Gastroesophageal sphincter (tissue), 4 donors: ENCODE measurements at regions not wholly inside any gene's neighbourhood (a gene's known extent, or its start where the extent isn't known, plus 50 kb on each side); places are given as distances from the start of the nearest gene placed in this dataset.

Experiments used
- ATAC-seq: fragments of 150-250 bp; one replicate; pipeline ENCODE4 v1.9.1; 2016; ENCODE audit warnings: mild to moderate bottlenecking, moderate library complexity
- H3K27ac ChIP-seq, 4 donors: fragments of 200-600 bp; sonication (generic) in 3 of 4; 1 replicate in 3 of 4; 2 replicates in 1 of 4; pipeline ENCODE4 v1.5.1; 2016 to 2019
- H3K27me3 ChIP-seq: fragments of 200-600 bp; sonication (generic); one replicate; pipeline ENCODE4 v1.5.1; 2019
- H3K36me3 ChIP-seq, 2 donors: fragments of 200-600 bp; sonication (generic); one replicate each; pipeline ENCODE4 v1.5.1; 2019; ENCODE audit warnings: control low read depth in 1 of 2
- H3K4me1 ChIP-seq, 3 donors: fragments of 200-600 bp; sonication (generic); 1 replicate in 2 of 3; 2 replicates in 1 of 3; pipeline ENCODE4 v1.5.1; 2016 to 2019; ENCODE audit warnings: control low read depth in 2 of 3
- H3K4me3 ChIP-seq, 2 donors: fragments of 200-600 bp; sonication (generic); one replicate each; pipeline ENCODE4 v1.5.1; 2019; ENCODE audit warnings: mild to moderate bottlenecking in 1 of 2, moderate library complexity in 1 of 2
- H3K9me3 ChIP-seq, 3 donors: fragments of 200-600 bp; sonication (generic); one replicate each; pipeline ENCODE4 v1.5.1; 2017 to 2019; ENCODE audit warnings: control low read depth in 2 of 3
- CTCF ChIP-seq, 4 experiments: fragments of 200-600 bp in 2 of 4; fragments of 450-650 bp in 2 of 4; sonication (generic) in 1 of 4; IDR thresholded peaks; one replicate each; pipeline ENCODE4 v1.5.1; 2017 to 2019; ENCODE audit warnings: antibody characterized with exemption in 4 of 4, mild to moderate bottlenecking in 2 of 4, moderate library complexity in 2 of 4
- EP300 ChIP-seq: sonication (generic); formaldehyde crosslinking; IDR thresholded peaks from one replicate; pipeline ENCODE4 v1.6.1; 2017; ENCODE audit warnings: antibody characterized with exemption, mild to moderate bottlenecking
- POLR2A ChIP-seq, 2 donors: fragments of 450-650 bp; IDR thresholded peaks; one replicate each; pipeline ENCODE4 v1.6.1; 2017; ENCODE audit warnings: antibody characterized with exemption in 2 of 2, mild to moderate bottlenecking in 2 of 2, moderate library complexity in 1 of 2
- POLR2AphosphoS5 ChIP-seq: sonication (generic); formaldehyde crosslinking; IDR thresholded peaks from one replicate; pipeline ENCODE4 v1.6.1; 2017; ENCODE audit warnings: antibody characterized with exemption
- WGBS, 2 donors: methylation state at CpG; one replicate each; pipeline ENCODE4 v1.1.5; 2018; ENCODE audit warnings: low coverage in 1 of 2; 5-methylcytosine and 5-hydroxymethylcytosine counted together

GRCh38 chr1:232704256-232704655 is 74.3 kb upstream of the SIPA1L2 start:
- no peak for ATAC-seq
- 57 to 70% methylated on average over 2 of the region's 2 CpGs for WGBS, 2 donors
- Histone ChIP-seq H3K27me3 (no peaks in the 10 kb centered on the region), H3K4me3 (no peak overlapping the region), H3K27ac (peak overlapping the region in 3 of 4 donors; percentile 25 to 54 (median 33)), H3K9me3 (no peaks in the 10 kb centered on the region), H3K4me1 (peaks cover 0 to 29% (median 5%) of the 10 kb centered on the region in 3 donors), H3K36me3 (no peaks in the 10 kb centered on the region)
- no peak for TF ChIP-seq POLR2AphosphoS5
- no peak for TF ChIP-seq POLR2A (IDR thresholded peaks at IDR 0.05)
- no peak for TF ChIP-seq EP300
- TF ChIP-seq CTCF (IDR thresholded peaks at IDR 0.05): no peak

DNA sequence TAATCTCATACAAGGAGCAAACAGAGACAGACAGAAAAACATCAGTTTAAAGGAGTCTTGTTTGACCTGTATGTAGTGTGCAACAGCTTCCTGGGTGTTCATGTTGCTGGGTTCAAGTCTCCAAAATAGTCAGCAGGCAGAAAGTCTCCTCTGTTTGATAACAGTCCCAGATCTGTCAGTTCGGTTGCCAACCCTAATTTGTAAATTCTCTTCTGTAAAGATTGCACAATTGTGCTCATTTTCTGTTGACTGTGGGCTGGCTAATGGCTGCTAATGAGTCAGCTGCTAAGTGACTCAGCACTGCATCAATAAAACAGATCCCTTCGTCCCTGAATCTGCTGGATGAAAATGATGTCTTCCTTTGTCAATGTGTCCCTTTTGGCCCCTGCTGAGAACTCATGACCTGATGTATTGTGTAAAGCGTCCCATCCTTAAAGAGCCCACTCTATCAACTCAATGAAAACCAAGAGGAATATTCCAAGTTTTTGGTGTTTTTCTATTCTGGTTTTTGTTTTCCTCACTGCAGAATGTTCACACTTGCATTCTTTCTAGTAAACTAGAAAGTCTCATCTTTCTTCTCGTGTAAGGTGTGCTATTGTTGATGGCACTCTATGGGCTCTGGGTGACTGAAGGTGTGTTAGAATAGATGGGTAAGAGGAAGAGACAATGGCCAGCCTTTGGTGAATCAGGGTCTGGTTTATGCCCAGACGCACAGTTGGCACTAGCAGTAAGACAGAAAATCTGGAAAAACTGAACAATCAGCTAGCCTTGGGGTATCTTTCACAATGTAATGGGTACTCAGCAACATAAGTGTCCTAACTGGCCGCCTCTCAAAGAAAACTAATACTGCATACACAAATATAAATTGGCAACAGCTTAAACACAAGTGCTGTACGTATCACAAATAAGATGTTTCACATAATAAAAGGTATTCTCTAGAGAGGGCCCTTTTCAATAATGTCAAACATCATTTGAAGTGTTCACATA is 75.1 kb upstream of the SIPA1L2 start:
- H3K27me3 ChIP-seq: no peaks in the 10 kb centered on the region
- no peak overlapping the region for H3K4me3 ChIP-seq
- H3K36me3 ChIP-seq: no peaks in the 10 kb centered on the region
- H3K4me1 ChIP-seq: peaks cover 0 to 29% (median 5%) of the 10 kb centered on the region in 3 donors
- peak; percentile 90 for ATAC-seq
- no peak for TF ChIP-seq EP300
- TF ChIP-seq POLR2AphosphoS5: peak; percentile 97
- no peaks in the 10 kb centered on the region for H3K9me3 ChIP-seq
- H3K27ac ChIP-seq: peak overlapping the region; percentile 33 to 54 (median 44)
- WGBS, 2 donors: 45 to 76% methylated on average over 5 to 7 of the region's 7 CpGs

GRCh38 chr1:232705815-232706575 is 76.1 kb upstream of the SIPA1L2 start:
- WGBS, 2 donors: 87 to 100% methylated on average over 2 to 7 of the region's 7 CpGs
- Histone ChIP-seq H3K9me3 (no peaks in the 10 kb centered on the region), H3K4me1 (peaks cover 0 to 29% (median 5%) of the 10 kb centered on the region in 3 donors), H3K4me3 (no peak overlapping the region), H3K27ac (peak overlapping the region in 3 of 4 donors; percentile 33 to 54 (median 44)), H3K27me3 (no peaks in the 10 kb centered on the region), H3K36me3 (no peaks in the 10 kb centered on the region)
- TF ChIP-seq POLR2AphosphoS5: peak; percentile 29
- no peak for TF ChIP-seq EP300
- peak; percentile 77 for ATAC-seq

DNA sequence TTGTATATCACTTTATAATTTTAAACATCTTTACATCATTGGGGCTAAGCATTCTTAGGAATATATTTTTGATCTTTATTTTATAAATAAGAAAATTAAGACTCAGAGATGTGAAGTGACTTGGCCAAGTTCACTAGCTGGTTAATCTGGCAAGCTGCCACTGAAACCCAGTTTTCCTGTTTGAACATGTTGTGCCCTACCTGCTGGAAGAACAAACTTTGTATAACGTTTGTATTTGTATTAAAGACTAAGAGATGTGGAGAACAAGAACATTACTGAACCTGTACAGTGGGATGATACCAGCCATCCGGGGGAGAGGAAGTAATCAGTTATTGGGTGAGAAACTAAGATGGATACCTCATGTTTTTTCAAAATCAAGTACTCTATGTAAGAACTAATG is 77.2 kb upstream of the SIPA1L2 start:
- no peak for ATAC-seq
- no peaks in the 10 kb centered on the region for H3K9me3 ChIP-seq
- H3K4me3 ChIP-seq: no peak overlapping the region
- H3K27ac ChIP-seq: no peak overlapping the region
- WGBS, 2 donors: 65 to 81% methylated on average over 2 of the region's 2 CpGs
- peaks cover 0 to 29% (median 5%) of the 10 kb centered on the region in 3 donors for H3K4me1 ChIP-seq
- TF ChIP-seq POLR2AphosphoS5 (no peak), CTCF (IDR thresholded peaks at IDR 0.05) (no peak), EP300 (no peak)
- H3K27me3 ChIP-seq: no peaks in the 10 kb centered on the region
- no peaks in the 10 kb centered on the region for H3K36me3 ChIP-seq

DNA sequence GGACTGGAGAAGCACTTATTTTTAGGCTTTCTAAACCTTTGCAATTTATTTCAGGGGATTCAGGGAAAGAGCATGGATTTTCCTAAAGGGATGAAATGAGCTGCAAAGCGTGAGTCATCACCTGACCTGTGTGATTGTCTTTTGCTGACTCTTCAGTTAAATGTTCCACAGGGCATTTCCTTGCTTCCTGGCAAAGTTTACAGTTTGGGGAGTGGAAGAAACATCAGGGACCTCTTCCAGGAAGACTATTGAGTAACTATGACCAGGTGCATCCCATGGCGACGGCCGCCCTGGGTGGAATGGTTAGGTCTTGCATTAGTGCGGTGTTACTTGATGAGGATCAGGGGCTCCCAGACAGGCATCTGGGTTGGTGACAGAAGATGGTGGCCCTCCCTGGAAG is 79.5 kb upstream of the SIPA1L2 start:
- TF ChIP-seq POLR2AphosphoS5 (peak; percentile 30), CTCF (IDR thresholded peaks at IDR 0.05) (no peak), POLR2A (IDR thresholded peaks at IDR 0.05) (no peak), EP300 (no peak)
- 55 to 70% methylated on average over 3 to 5 of the region's 5 CpGs for WGBS, 2 donors
- Histone ChIP-seq H3K4me1 (peaks cover 0 to 23% (median under 1%) of the 10 kb centered on the region in 3 donors), H3K27me3 (no peaks in the 10 kb centered on the region), H3K9me3 (peaks cover 0 to 12% (median 0%) of the 10 kb centered on the region in 3 donors), H3K4me3 (no peak overlapping the region), H3K27ac (no peak overlapping the region), H3K36me3 (no peaks in the 10 kb centered on the region)
- no peak for ATAC-seq
